B cell (primary cell): ENCODE measurements at regions not wholly inside any gene's neighbourhood (a gene's known extent, or its start where the extent isn't known, plus 50 kb on each side); places are given as distances from the start of the nearest gene placed in this dataset.
"Not testable (repeated sequence)": the region's sequence is repeated elsewhere in the genome, so short reads cannot be mapped to it uniquely, and the experiment has no call there.

ENCODE experiments used
- ATAC-seq: fragments of 200-7000 bp; cut with Tn5 transposase; one replicate; pipeline ENCODE4 v1.10.0; 2021; ENCODE audit warnings: low read depth, mild to moderate bottlenecking, moderate number of reproducible peaks, moderate library complexity
- CTCF ChIA-PET: fragments of 350-600 bp; sonication (Branson Sonifier 250); formaldehyde crosslinking; loops from one replicate; lab custom pipeline; 2021; ENCODE audit warnings: antibody characterized with exemption, inconsistent platforms; lab: Charles Lee
- POLR2A ChIA-PET: fragments of 350-600 bp; sonication (Branson Sonifier 250); formaldehyde crosslinking; loops from one replicate; lab custom pipeline; 2021; ENCODE audit warnings: antibody characterized with exemption; lab: Charles Lee
- DNase-seq: peaks from one replicate; pipeline ENCODE4 v3.0.0; 2013
- H2AFZ ChIP-seq: 2 replicates; pipeline ENCODE4 v1.6.1; 2012; ENCODE audit warnings: mild to moderate bottlenecking, low read depth, low read length; ENCODE audit not compliant: insufficient read depth, poor library complexity, severe bottlenecking
- H3K27ac ChIP-seq, 2 donors: 1 replicate in 1 of 2; 2 replicates in 1 of 2; pipeline ENCODE4 v1.5.1; 2012 to 2013; ENCODE audit warnings: low read length in 2 of 2, mild to moderate bottlenecking in 2 of 2, moderate library complexity in 1 of 2
- H3K27me3 ChIP-seq, 4 experiments: fragments of 200-600 bp in 1 of 4; sonication (generic) in 1 of 4; replicated peaks in 1 of 4; 1 replicate in 2 of 4; 2 replicates in 2 of 4; pipeline versions ENCODE4 v1.6.1 to v1.7.0; 2013 to 2016; ENCODE audit warnings: low read length in 3 of 4, mild to moderate bottlenecking in 2 of 4, mixed read lengths in 1 of 4, moderate library complexity in 1 of 4; ENCODE audit not compliant: insufficient read depth in 4 of 4, control insufficient read depth in 3 of 4; ENCODE audit errors: control extremely low read depth in 1 of 4
- H3K36me3 ChIP-seq, 2 experiments: replicated peaks in 1 of 2; 1 replicate in 1 of 2; 2 replicates in 1 of 2; pipeline versions ENCODE4 v1.6.1 to v1.7.1; 2013; ENCODE audit warnings: low read length in 1 of 2; ENCODE audit not compliant: insufficient read depth in 2 of 2, control insufficient read depth in 1 of 2; ENCODE audit errors: control extremely low read depth in 1 of 2, extremely low read depth in 1 of 2
- H3K4me1 ChIP-seq, 2 donors: fragments of 200-600 bp in 1 of 2; sonication (generic) in 1 of 2; 1 replicate in 1 of 2; 2 replicates in 1 of 2; pipeline versions ENCODE4 v1.5.1 to v1.6.1; 2013 to 2017; ENCODE audit warnings: low read length in 2 of 2; ENCODE audit not compliant: control insufficient read depth in 2 of 2, insufficient read depth in 2 of 2
- H3K4me2 ChIP-seq: replicated peaks from 2 replicates; pipeline ENCODE3; 2012; ENCODE audit warnings: mild to moderate bottlenecking, low read depth, low read length; ENCODE audit not compliant: poor library complexity, severe bottlenecking
- H3K4me3 ChIP-seq, 5 experiments: fragments of 200-600 bp in 1 of 5; sonication (generic) in 1 of 5; 1 replicate in 3 of 5; 2 replicates in 2 of 5; pipeline versions ENCODE4 v1.5.1 to v1.7.0; 2011 to 2016; ENCODE audit warnings: low read length in 4 of 5, mild to moderate bottlenecking in 4 of 5, low read depth in 2 of 5, control low read depth in 1 of 5, moderate library complexity in 1 of 5; ENCODE audit not compliant: insufficient read depth in 1 of 5; ENCODE audit errors: control extremely low read depth in 1 of 5, extremely low read depth in 1 of 5
- H3K79me2 ChIP-seq: fragments of 200-600 bp; sonication (generic); one replicate; pipeline ENCODE4 v1.6.0; 2016; ENCODE audit warnings: low read length; ENCODE audit not compliant: control insufficient read depth, insufficient read depth
- H3K9ac ChIP-seq: fragments of 200-600 bp; sonication (generic); 2 replicates; pipeline ENCODE4 v1.6.1; 2017; ENCODE audit warnings: mild to moderate bottlenecking, low read length, moderate library complexity
- H3K9me3 ChIP-seq, 3 donors: one replicate each; pipeline versions ENCODE4 v1.6.1 to v1.7.1; 2013; ENCODE audit warnings: low read length in 2 of 3; ENCODE audit not compliant: control insufficient read depth in 2 of 3, insufficient read depth in 1 of 3; ENCODE audit errors: control extremely low read depth in 1 of 3
- H4K20me1 ChIP-seq: 2 replicates; pipeline ENCODE4 v1.6.0; 2012; ENCODE audit warnings: mild to moderate bottlenecking, low read length; ENCODE audit not compliant: insufficient read depth, control insufficient read depth, poor library complexity, severe bottlenecking
- H3K27ac Mint-ChIP-seq: one replicate; pipeline ENCODE4 v1.8.0; 2021; ENCODE audit warnings: mixed read lengths
- H3K27me3 Mint-ChIP-seq: one replicate; pipeline ENCODE4 v1.8.0; 2021; ENCODE audit warnings: mixed read lengths
- H3K4me1 Mint-ChIP-seq: one replicate; pipeline ENCODE4 v1.8.0; 2021; ENCODE audit warnings: mixed read lengths
- H3K4me3 Mint-ChIP-seq: one replicate; pipeline ENCODE4 v1.8.0; 2021; ENCODE audit warnings: mixed read lengths
- H3K9me3 Mint-ChIP-seq: one replicate; pipeline ENCODE4 v1.8.0; 2022; ENCODE audit warnings: mixed read lengths; ENCODE audit not compliant: insufficient read depth
- WGBS: methylation state at CpG from one replicate; pipeline ENCODE4 v1.1.5; 2013; ENCODE audit warnings: missing lambda C conversion rate; ENCODE audit not compliant: insufficient coverage; 5-methylcytosine and 5-hydroxymethylcytosine counted together
- intact Hi-C: fragments of 100-400 bp; cut with micrococcal nuclease; formaldehyde crosslinking; loops from one replicate; pipeline ENCODE4 v1.10.0; 2022

DNA sequence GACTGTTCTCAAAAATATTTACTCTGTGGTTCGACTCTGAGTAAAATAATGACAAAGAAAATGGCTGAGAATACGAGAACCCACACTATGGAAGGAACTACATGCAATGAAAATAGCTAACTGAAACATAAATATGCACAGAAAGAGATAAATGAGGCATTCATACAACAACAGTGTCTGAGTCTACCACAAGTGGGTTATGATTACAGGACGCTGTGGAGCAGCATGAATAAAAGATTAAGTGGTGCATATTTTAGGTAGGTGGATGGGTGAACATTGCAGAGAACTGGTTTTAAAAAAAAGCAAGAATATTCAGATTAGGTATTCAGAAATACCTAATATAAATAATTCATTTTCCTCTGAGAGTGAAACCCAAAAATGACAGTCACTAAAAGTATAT is 93.9 kb upstream of the TRIM77 start:
- ATAC-seq, POLR2A ChIA-PET, CTCF ChIA-PET, H4K20me1 ChIP-seq, H3K27me3 Mint-ChIP-seq, H3K4me1 ChIP-seq, H3K27ac ChIP-seq, H3K4me3 Mint-ChIP-seq, H3K79me2 ChIP-seq, H3K36me3 ChIP-seq, H3K27me3 ChIP-seq, H3K9ac ChIP-seq, H3K9me3 Mint-ChIP-seq, DNase-seq, H3K4me1 Mint-ChIP-seq, H3K27ac Mint-ChIP-seq, H3K4me2 ChIP-seq, H2AFZ ChIP-seq, intact Hi-C loops, H3K4me3 ChIP-seq, H3K9me3 ChIP-seq: not testable (repeated sequence)
- no CpG with 5 or more reads among the region's 3 CpGs for WGBS

GRCh38 chr11:89616999-89617602 is 93.0 kb upstream of the TRIM77 start:
- H3K36me3 ChIP-seq, H3K4me2 ChIP-seq, H3K4me1 ChIP-seq, H3K79me2 ChIP-seq, ATAC-seq, POLR2A ChIA-PET, H3K27me3 Mint-ChIP-seq, H3K9ac ChIP-seq, H3K9me3 Mint-ChIP-seq, H3K4me3 ChIP-seq, DNase-seq, H4K20me1 ChIP-seq, H3K27me3 ChIP-seq, H3K4me3 Mint-ChIP-seq, H3K4me1 Mint-ChIP-seq, H3K27ac Mint-ChIP-seq, H2AFZ ChIP-seq, H3K9me3 ChIP-seq, CTCF ChIA-PET, intact Hi-C loops, H3K27ac ChIP-seq: not testable (repeated sequence)
- WGBS, result no CpG with 5 or more reads among the region's 1 CpG

DNA sequence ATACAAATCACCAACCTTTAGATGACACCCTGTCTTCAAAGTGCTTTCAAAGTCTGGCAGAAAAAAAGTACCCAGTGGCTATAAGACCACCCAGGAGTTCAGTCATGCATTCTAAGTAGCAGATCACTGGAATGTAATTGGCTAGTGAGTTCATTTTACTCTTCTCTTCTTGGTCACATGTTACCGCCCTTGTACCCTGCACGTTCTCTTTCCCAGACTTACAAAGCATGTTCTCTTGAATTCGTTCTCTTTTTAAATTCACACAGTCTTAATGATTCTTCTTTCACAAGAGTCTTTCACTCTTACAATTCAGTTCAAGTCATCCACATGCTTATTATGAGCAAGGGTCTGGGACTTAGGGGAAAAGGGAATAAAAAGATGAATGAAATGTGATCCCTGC is 89.4 kb upstream of the TRIM77 start:
- intact Hi-C loops, POLR2A ChIA-PET, H3K9me3 ChIP-seq, H3K27me3 Mint-ChIP-seq, H3K27me3 ChIP-seq, H2AFZ ChIP-seq, H3K4me3 Mint-ChIP-seq, H4K20me1 ChIP-seq, H3K4me1 Mint-ChIP-seq, H3K79me2 ChIP-seq, H3K9ac ChIP-seq, H3K4me3 ChIP-seq, H3K9me3 Mint-ChIP-seq, H3K4me1 ChIP-seq, H3K4me2 ChIP-seq, ATAC-seq, H3K27ac Mint-ChIP-seq, DNase-seq, CTCF ChIA-PET, H3K36me3 ChIP-seq, H3K27ac ChIP-seq: not testable (repeated sequence)
- no CpG with 5 or more reads among the region's 3 CpGs for WGBS
